OCI-LY7 (cell line): ENCODE measurements at regions not wholly inside any gene's neighbourhood (a gene's known extent, or its start where the extent isn't known, plus 50 kb on each side); places are given as distances from the start of the nearest gene placed in this dataset.

ENCODE experiments used
- BruUV-seq: library from RNA; stranded (reverse); fragments of 400-500 nt; replicated peaks from 2 replicates; lab custom pipeline; 2021; lab: Mats Ljungman, UMichigan
- CTCF ChIA-PET: fragments of 300-600 bp; sonication (Branson Sonifier 250); formaldehyde crosslinking; loops from one replicate; lab custom pipeline; 2022; ENCODE audit warnings: antibody characterized with exemption; ENCODE audit not compliant: unreplicated experiment; lab: Charles Lee
- POLR2A ChIA-PET: fragments of 300-600 bp; sonication (Branson Sonifier 250); formaldehyde crosslinking; loops from one replicate; lab custom pipeline; 2022; ENCODE audit warnings: antibody characterized with exemption; lab: Charles Lee
- DNase-seq: peaks from one replicate; pipeline ENCODE4 v3.0.0-alpha.2; 2015; ENCODE audit warnings: low spot score
- H2AFZ ChIP-seq: fragments of 200-600 bp; sonication (generic), shearing (Covaris generic); 2 replicates; pipeline ENCODE4 v1.6.1; 2014; ENCODE audit warnings: mild to moderate bottlenecking, antibody characterized with exemption, low read length, moderate library complexity
- H3K27ac ChIP-seq: fragments of 200-600 bp; sonication (generic); 2 replicates; pipeline ENCODE4 v1.5.1; 2014; ENCODE audit warnings: mixed run types, low read depth, mild to moderate bottlenecking, moderate library complexity, low read length, inconsistent platforms; ENCODE audit not compliant: poor library complexity, severe bottlenecking
- H3K36me3 ChIP-seq: fragments of 200-600 bp; sonication (generic); 2 replicates; pipeline ENCODE4 v1.6.1; 2014; ENCODE audit warnings: mild to moderate bottlenecking, antibody characterized with exemption, low read length, moderate library complexity, mixed read lengths; ENCODE audit not compliant: insufficient read depth
- H3K4me1 ChIP-seq: fragments of 200-600 bp; sonication (generic); 2 replicates; pipeline ENCODE4 v1.5.1; 2014; ENCODE audit warnings: mild to moderate bottlenecking, low read length; ENCODE audit not compliant: insufficient read depth, poor library complexity, severe bottlenecking
- H3K4me2 ChIP-seq: fragments of 200-600 bp; sonication (generic); 2 replicates; pipeline ENCODE4 v1.6.1; 2014; ENCODE audit warnings: mild to moderate bottlenecking, low read length
- H3K4me3 ChIP-seq: fragments of 200-600 bp; sonication (generic); 2 replicates; pipeline ENCODE4 v1.5.1; 2014; ENCODE audit warnings: mild to moderate bottlenecking, low read depth, low read length; ENCODE audit not compliant: poor library complexity, severe bottlenecking
- H3K79me2 ChIP-seq: fragments of 200-600 bp; sonication (generic); 2 replicates; pipeline ENCODE4 v1.6.1; 2016; ENCODE audit warnings: low read depth, mild to moderate bottlenecking, low read length, moderate library complexity, mixed read lengths; ENCODE audit not compliant: insufficient read depth
- H3K9me2 ChIP-seq: fragments of 200-600 bp; sonication (generic); 2 replicates; pipeline ENCODE4 v1.6.1; 2016; ENCODE audit warnings: mild to moderate bottlenecking, low read length, mixed read lengths; ENCODE audit not compliant: insufficient read depth
- H3K9me3 ChIP-seq: fragments of 200-600 bp; sonication (generic); 2 replicates; pipeline ENCODE4 v1.6.1; 2014; ENCODE audit warnings: mild to moderate bottlenecking, mixed run types, low read length, mixed read lengths
- H4K20me1 ChIP-seq: fragments of 200-600 bp; sonication (generic); 2 replicates; pipeline ENCODE4 v1.6.1; 2014; ENCODE audit warnings: mild to moderate bottlenecking, antibody characterized with exemption, low read length, moderate library complexity, mixed read lengths; ENCODE audit not compliant: insufficient read depth
- CTCF ChIP-seq: fragments of 200-600 bp; sonication (generic); conservative IDR thresholded peaks from 2 replicates; pipeline ENCODE4 v1.5.1; 2014; ENCODE audit warnings: mild to moderate bottlenecking, antibody characterized with exemption, low read length, moderate library complexity, mixed read lengths
- EZH2phosphoT487 ChIP-seq: fragments of 200-600 bp; sonication (generic); IDR thresholded peaks from 2 replicates; pipeline ENCODE4 v1.6.1; 2018; ENCODE audit warnings: low read depth, borderline replicate concordance, mild to moderate bottlenecking, mixed run types, antibody characterized with exemption, low read length, moderate library complexity, mixed read lengths
- intact Hi-C: fragments of 100-400 bp; cut with micrococcal nuclease; formaldehyde crosslinking; loops from one replicate; pipeline ENCODE4 v1.10.0; 2022; ENCODE audit not compliant: unreplicated experiment

DNA sequence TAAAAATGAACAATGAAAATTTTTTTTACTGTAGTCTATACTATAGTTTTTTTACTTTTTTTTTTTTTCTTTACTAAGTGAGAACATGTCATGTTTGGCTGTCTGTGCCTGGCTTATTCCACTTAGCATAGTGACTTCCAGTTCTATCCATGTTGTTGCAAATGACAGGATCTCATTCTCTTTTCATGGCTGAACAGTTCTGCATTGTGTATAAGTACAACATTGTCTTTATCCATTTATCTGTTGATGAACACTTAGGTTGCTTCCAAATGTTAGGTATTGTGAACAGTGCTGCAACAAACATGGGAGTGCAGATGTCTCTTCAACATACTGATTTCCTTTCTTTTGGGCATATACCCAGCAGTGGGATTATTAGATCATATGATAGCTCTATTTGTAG lies 88.1 kb upstream of the CCDC90B start:
- DNase-seq = no peak
- Histone ChIP-seq H3K4me3 (no peak overlapping the region), H3K36me3 (no peaks in the 10 kb centered on the region), H2AFZ (no peak overlapping the region), H3K27ac (no peak overlapping the region), H3K4me2 (no peak overlapping the region), H3K4me1 (no peaks in the 10 kb centered on the region), H3K9me2 (no peaks in the 10 kb centered on the region), H4K20me1 (no peaks in the 10 kb centered on the region), H3K79me2 (no peaks in the 10 kb centered on the region), H3K9me3 (no peaks in the 10 kb centered on the region)
- intact Hi-C loops = no loop called here
- no TSS peak for BruUV-seq
- ChIA-PET POLR2A (interaction anchor here (0.7 kb wide), 1 partner anchor 85 kb away, joined by 3 read pairs; no protein-coding TSS in a partner anchor), CTCF (no interaction called here)
- TF ChIP-seq EZH2phosphoT487 (no peak), CTCF (no peak)

DNA sequence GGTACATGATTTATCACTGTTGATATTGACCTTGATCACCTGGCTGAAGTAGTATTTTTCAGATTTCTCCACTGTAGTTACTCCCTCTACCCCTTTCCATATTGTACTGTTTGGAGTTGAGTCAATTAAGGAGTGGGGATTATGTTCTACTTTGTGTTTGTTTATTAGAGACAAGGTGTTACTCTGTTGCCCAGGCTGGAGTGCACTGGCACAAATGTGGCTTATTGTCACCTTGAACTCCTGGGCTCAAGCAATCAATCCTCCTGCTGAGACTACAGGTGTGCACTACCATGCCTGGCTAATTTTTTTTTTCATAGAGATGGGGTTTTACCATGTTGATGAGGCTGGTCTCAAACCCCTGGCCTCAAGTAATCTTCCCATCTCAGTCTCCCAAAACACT lies 85.3 kb upstream of the CCDC90B start:
- DNase-seq = no peak
- CTCF ChIA-PET = no interaction called here
- no peak overlapping the region for H3K27ac ChIP-seq
- H3K9me2 ChIP-seq = no peaks in the 10 kb centered on the region
- H3K79me2 ChIP-seq = no peaks in the 10 kb centered on the region
- no peak overlapping the region for H3K4me2 ChIP-seq
- H2AFZ ChIP-seq = no peak overlapping the region
- no peak overlapping the region for H3K4me3 ChIP-seq
- H3K4me1 ChIP-seq = no peaks in the 10 kb centered on the region
- H4K20me1 ChIP-seq = no peaks in the 10 kb centered on the region
- no TSS peak for BruUV-seq
- POLR2A ChIA-PET = interaction anchor here (0.7 kb wide), 1 partner anchor 32 kb away, joined by 3 read pairs; no protein-coding TSS in a partner anchor
- no peak for TF ChIP-seq EZH2phosphoT487
- no peak for TF ChIP-seq CTCF
- H3K36me3 ChIP-seq = no peaks in the 10 kb centered on the region
- intact Hi-C loops = no loop called here
- no peaks in the 10 kb centered on the region for H3K9me3 ChIP-seq

- ChIA-PET POLR2A (no interaction called here), CTCF (no interaction called here)
- Histone ChIP-seq H3K9me3 (no peaks in the 10 kb centered on the region), H3K4me1 (no peaks in the 10 kb centered on the region), H3K79me2 (no peaks in the 10 kb centered on the region), H3K36me3 (no peaks in the 10 kb centered on the region), H4K20me1 (no peaks in the 10 kb centered on the region), H3K4me2 (no peak overlapping the region), H2AFZ (no peak overlapping the region), H3K27ac (no peak overlapping the region), H3K4me3 (no peak overlapping the region), H3K9me2 (no peaks in the 10 kb centered on the region)
- DNase-seq = no peak
- BruUV-seq = no TSS peak
- no peak for TF ChIP-seq EZH2phosphoT487
- TF ChIP-seq CTCF = no peak
- intact Hi-C loops = no loop called here
These were observed 81.6 kb upstream of the CCDC90B start for GRCh38 chr11:83367745-83368144.
